ENCODE measurements at regions not wholly inside any gene's neighbourhood (a gene's known extent, or its start where the extent isn't known, plus 50 kb on each side); places are given as distances from the start of the nearest gene placed in this dataset.

DNA sequence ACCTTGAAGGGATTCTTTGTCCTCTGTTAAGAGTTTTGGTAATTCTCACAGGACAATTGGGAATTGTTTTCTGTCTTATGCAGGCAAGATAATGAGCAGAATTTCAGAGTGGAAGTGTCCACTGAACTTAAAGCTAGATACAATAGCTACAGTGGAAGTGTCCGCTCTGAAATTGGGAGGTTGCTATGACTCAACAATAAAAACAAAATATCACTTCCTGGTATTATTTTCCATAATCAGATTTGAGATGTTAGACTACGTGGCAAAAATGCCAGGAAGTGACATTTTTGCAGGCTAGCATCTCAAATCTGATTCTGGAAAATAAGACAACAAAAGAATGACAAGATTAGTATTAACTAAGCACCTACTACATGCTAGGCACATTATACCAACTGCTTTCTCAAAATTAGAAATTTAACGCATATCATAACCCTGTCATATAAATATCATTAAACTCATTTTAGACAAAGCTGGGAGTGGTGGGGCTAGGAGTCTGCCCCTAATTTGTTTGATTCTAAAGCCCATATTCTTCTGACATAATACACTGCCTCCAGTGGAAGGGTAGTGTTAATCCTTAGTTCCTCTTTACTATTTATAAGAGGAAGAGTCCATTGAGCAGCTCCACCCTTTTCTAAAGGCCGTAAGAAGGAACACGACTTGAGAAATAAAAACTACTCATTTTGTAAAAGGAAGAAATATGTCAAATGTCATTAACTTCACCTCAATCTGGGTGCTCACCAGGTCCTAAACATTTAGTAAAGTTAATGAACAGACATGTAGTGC is 266.9 kb upstream of the STT3B start:
- TF ChIP-seq, protein P1, sequence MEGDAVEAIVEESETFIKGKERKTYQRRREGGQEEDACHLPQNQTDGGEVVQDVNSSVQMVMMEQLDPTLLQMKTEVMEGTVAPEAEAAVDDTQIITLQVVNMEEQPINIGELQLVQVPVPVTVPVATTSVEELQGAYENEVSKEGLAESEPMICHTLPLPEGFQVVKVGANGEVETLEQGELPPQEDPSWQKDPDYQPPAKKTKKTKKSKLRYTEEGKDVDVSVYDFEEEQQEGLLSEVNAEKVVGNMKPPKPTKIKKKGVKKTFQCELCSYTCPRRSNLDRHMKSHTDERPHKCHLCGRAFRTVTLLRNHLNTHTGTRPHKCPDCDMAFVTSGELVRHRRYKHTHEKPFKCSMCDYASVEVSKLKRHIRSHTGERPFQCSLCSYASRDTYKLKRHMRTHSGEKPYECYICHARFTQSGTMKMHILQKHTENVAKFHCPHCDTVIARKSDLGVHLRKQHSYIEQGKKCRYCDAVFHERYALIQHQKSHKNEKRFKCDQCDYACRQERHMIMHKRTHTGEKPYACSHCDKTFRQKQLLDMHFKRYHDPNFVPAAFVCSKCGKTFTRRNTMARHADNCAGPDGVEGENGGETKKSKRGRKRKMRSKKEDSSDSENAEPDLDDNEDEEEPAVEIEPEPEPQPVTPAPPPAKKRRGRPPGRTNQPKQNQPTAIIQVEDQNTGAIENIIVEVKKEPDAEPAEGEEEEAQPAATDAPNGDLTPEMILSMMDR (IDR thresholded peaks at IDR 0.05) = no peak
- TF ChIP-seq POLR2A (IDR thresholded peaks at IDR 0.05) = no peak

Data from Peyer's patch (tissue), 4 donors.